Right atrium auricular region (tissue), 2 donors: ENCODE measurements at regions not wholly inside any gene's neighbourhood (a gene's known extent, or its start where the extent isn't known, plus 50 kb on each side); places are given as distances from the start of the nearest gene placed in this dataset.
A peak's percentile ranks its signal among the peaks of the same experiment; 100 is the strongest.

Source experiments
- DNase-seq: peaks from one replicate; pipeline ENCODE4 v3.0.0-alpha.2; 2019; ENCODE audit warnings: low spot score
- H3K27ac ChIP-seq, 2 donors: fragments of 200-600 bp; sonication (generic); 1 replicate in 1 of 2; 2 replicates in 1 of 2; pipeline ENCODE4 v1.5.1; 2016 to 2019
- H3K27me3 ChIP-seq, 2 donors: fragments of 200-600 bp; sonication (generic); one replicate each; pipeline versions ENCODE4 v1.5.1 to v1.6.0; 2017 to 2019
- H3K36me3 ChIP-seq: fragments of 200-600 bp; sonication (generic); one replicate; pipeline ENCODE4 v1.5.1; 2016
- H3K4me1 ChIP-seq, 2 donors: fragments of 200-600 bp; sonication (generic); one replicate each; pipeline versions ENCODE4 v1.5.1 to v1.6.0; 2017 to 2019
- H3K4me3 ChIP-seq, 2 donors: fragments of 200-600 bp; sonication (generic); 1 replicate in 1 of 2; 2 replicates in 1 of 2; pipeline ENCODE4 v1.5.1; 2017 to 2019; ENCODE audit warnings: mild to moderate bottlenecking in 1 of 2, moderate library complexity in 1 of 2
- H3K9me3 ChIP-seq, 2 donors: fragments of 200-600 bp; sonication (generic); one replicate each; pipeline ENCODE4 v1.5.1; 2019
- TF ChIP-seq, protein P1 (sequence below), 2 donors: fragments of 200-600 bp; sonication (generic); IDR thresholded peaks; one replicate each; pipeline ENCODE4 v1.5.1; 2019; ENCODE audit warnings: antibody characterized with exemption in 2 of 2

DNA sequence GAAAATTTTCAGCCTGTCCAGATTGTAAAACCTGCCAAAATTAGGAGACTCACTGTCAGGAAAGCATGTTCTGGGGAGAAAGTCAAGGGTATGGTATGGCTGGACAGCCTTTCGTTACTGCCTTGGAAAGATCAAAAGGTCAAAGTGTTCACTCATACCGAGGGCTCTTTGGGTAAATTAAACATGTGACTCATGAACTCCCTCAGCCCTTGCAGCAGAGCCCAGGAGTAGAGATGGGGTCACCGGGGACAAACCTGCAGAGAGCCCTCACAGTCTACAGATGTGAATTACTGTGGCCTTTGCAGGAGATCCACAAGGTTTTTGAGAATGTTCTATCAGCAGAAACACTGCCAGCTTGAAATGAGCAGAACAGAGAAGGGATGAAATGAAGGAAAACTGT is 275.7 kb downstream of the KLF6 start:
- TF ChIP-seq, protein P1, sequence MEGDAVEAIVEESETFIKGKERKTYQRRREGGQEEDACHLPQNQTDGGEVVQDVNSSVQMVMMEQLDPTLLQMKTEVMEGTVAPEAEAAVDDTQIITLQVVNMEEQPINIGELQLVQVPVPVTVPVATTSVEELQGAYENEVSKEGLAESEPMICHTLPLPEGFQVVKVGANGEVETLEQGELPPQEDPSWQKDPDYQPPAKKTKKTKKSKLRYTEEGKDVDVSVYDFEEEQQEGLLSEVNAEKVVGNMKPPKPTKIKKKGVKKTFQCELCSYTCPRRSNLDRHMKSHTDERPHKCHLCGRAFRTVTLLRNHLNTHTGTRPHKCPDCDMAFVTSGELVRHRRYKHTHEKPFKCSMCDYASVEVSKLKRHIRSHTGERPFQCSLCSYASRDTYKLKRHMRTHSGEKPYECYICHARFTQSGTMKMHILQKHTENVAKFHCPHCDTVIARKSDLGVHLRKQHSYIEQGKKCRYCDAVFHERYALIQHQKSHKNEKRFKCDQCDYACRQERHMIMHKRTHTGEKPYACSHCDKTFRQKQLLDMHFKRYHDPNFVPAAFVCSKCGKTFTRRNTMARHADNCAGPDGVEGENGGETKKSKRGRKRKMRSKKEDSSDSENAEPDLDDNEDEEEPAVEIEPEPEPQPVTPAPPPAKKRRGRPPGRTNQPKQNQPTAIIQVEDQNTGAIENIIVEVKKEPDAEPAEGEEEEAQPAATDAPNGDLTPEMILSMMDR (IDR thresholded peaks at IDR 0.05), result no peak
- H3K9me3 ChIP-seq, result peaks cover 0 to 7% of the 10 kb centered on the region in 2 donors
- no peaks in the 10 kb centered on the region for H3K4me1 ChIP-seq
- no peaks in the 10 kb centered on the region for H3K36me3 ChIP-seq
- no peak overlapping the region for H3K4me3 ChIP-seq
- no peak for DNase-seq
- H3K27ac ChIP-seq, result no peak overlapping the region
- H3K27me3 ChIP-seq, result no peaks in the 10 kb centered on the region

DNA sequence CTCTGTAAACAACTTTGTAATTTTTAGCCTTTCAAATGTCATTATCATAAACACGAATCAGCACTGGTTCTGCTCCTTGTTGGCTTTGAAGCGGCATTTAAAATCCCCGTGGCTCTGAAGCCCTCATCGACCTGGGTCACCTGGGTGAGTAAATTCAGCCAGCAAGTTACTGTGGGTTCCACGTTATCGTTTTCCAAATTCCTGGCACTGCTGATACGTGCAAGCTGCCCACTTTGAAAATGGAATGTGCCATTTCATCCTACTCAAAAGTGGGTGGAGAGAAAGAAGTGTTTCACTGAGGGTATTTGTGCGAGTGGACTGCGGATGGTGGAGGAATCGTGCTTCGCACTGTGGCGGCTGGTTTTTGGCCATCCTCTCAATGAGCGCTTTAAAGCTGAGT is 281.7 kb downstream of the KLF6 start:
- TF ChIP-seq, protein P1 (IDR thresholded peaks at IDR 0.05), result no peak
- H3K9me3 ChIP-seq, result no peaks in the 10 kb centered on the region
- H3K27me3 ChIP-seq, result no peaks in the 10 kb centered on the region
- DNase-seq, result no peak
- H3K27ac ChIP-seq, result peak overlapping the region in 1 of 2 donors; percentile 79
- no peaks in the 10 kb centered on the region for H3K36me3 ChIP-seq
- no peak overlapping the region for H3K4me3 ChIP-seq
- H3K4me1 ChIP-seq, result peaks cover 0 to 22% of the 10 kb centered on the region in 2 donors

DNA sequence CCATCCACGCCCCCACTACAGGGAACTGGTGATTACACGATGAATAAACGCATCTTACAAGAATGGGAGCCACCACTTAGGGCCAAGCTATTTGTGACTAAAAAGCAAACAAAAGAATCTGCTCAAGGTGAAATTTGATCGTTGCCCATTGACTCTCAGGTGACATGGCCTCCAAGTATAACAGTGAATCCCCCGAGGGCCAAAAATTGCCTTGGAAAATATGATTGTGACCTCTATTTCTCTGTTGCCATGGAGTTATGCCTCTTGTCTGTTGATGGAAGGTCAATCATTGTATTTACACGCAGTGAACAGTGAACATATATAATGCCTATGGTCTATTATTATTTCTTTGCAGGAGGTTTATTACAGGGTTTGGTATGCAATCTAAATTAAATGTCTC is 282.3 kb downstream of the KLF6 start:
- TF ChIP-seq, protein P1 (IDR thresholded peaks at IDR 0.05), result no peak
- H3K4me3 ChIP-seq, result no peak overlapping the region
- no peaks in the 10 kb centered on the region for H3K27me3 ChIP-seq
- peak overlapping the region in 1 of 2 donors; percentile 79 for H3K27ac ChIP-seq
- DNase-seq, result no peak
- H3K9me3 ChIP-seq, result no peaks in the 10 kb centered on the region
- H3K4me1 ChIP-seq, result peaks cover 0 to 22% of the 10 kb centered on the region in 2 donors
- H3K36me3 ChIP-seq, result no peaks in the 10 kb centered on the region

DNA sequence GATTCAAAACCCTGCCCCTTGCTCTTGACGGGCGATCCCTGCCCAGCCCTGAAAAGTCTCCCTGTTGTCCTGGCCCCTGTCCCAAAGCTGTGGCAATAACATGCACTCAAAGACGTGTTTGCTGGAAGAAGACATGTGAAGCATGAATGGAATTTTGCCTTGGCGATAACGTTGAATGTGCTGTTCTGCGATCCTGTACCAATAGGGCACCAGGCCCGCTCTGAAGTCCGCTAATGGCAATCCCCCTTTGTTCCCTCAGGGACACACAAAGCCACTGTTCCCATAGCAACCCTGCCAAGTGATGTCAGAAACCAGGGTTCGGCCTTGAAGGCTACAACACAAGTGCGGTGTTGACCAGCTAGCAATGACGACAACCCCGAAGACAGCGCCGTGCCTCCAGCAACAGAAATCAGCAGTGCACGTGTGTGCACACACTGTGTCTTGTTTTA is 284.6 kb downstream of the KLF6 start:
- Histone ChIP-seq H3K27ac (peak overlapping the region; percentile 55 to 79), H3K4me3 (no peak overlapping the region), H3K27me3 (no peaks in the 10 kb centered on the region)

DNA sequence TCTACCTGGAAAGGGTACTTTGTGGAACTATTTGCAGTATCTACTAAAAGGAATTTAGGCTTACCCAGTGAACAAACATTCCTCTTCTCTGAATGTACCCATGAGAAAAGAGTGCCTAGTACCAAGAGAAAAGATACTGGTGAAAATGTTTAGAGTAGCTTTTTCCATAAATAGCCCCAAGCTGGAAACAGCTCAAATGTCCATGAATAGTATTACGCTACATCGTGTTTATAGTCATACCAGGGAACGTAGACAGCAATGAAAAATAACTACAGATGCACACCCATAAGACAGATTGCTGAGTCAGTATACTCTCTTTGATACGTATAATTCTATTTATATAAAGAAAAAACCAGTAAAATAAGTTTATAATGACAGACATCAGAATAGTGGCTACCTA is 285.9 kb downstream of the KLF6 start:
- H3K36me3 ChIP-seq, result no peaks in the 10 kb centered on the region

More for the DNA sequence above, 284.6 kb downstream of the KLF6 start:
- TF ChIP-seq, protein P1 (IDR thresholded peaks at IDR 0.05), result no peak
- Histone ChIP-seq H3K4me1 (peaks cover 0 to 22% of the 10 kb centered on the region in 2 donors), H3K9me3 (no peaks in the 10 kb centered on the region), H3K36me3 (no peaks in the 10 kb centered on the region)
- peak; percentile 94 for DNase-seq

More for the DNA sequence above, 285.9 kb downstream of the KLF6 start:
- DNase-seq, result no peak
- no peak overlapping the region for H3K4me3 ChIP-seq
- H3K27me3 ChIP-seq, result no peaks in the 10 kb centered on the region
- TF ChIP-seq, protein P1 (IDR thresholded peaks at IDR 0.05), result no peak
- no peaks in the 10 kb centered on the region for H3K9me3 ChIP-seq
- H3K4me1 ChIP-seq, result peaks cover 0 to 22% of the 10 kb centered on the region in 2 donors
- peak overlapping the region in 1 of 2 donors; percentile 79 for H3K27ac ChIP-seq
